KMS-11 (cell line): ENCODE measurements at regions not wholly inside any gene's neighbourhood (a gene's known extent, or its start where the extent isn't known, plus 50 kb on each side); places are given as distances from the start of the nearest gene placed in this dataset.

Experiments
- H2AFZ ChIP-seq: fragments of 200-600 bp; sonication (generic); 2 replicates; pipeline ENCODE4 v1.6.1; 2016; ENCODE audit warnings: antibody characterized with exemption, mixed run types, low read depth
- H3K27ac ChIP-seq: fragments of 200-600 bp; sonication (generic); 2 replicates; pipeline ENCODE4 v1.6.1; 2016; ENCODE audit warnings: mild to moderate bottlenecking, mixed run types
- H3K27me3 ChIP-seq: fragments of 200-600 bp; sonication (generic); 2 replicates; pipeline ENCODE4 v1.6.1; 2017; ENCODE audit warnings: mild to moderate bottlenecking, low read depth, mixed run types, moderate library complexity; ENCODE audit not compliant: insufficient read depth
- H3K36me3 ChIP-seq: fragments of 200-600 bp; sonication (generic); 2 replicates; pipeline ENCODE4 v1.6.1; 2017; ENCODE audit warnings: mild to moderate bottlenecking, mixed run types; ENCODE audit not compliant: insufficient read depth
- H3K4me1 ChIP-seq: fragments of 200-600 bp; sonication (generic); 2 replicates; pipeline ENCODE4 v1.6.1; 2016; ENCODE audit warnings: mild to moderate bottlenecking, low read depth, mixed run types; ENCODE audit not compliant: poor library complexity, severe bottlenecking
- H3K4me2 ChIP-seq: fragments of 200-600 bp; sonication (generic); 2 replicates; pipeline ENCODE4 v1.7.0; 2016; ENCODE audit warnings: mild to moderate bottlenecking, mixed run types
- H3K4me3 ChIP-seq: fragments of 200-600 bp; sonication (generic); IDR thresholded peaks from 2 replicates; pipeline ENCODE4 v1.6.1; 2017; ENCODE audit warnings: low read depth, low read length, mixed read lengths; ENCODE audit not compliant: insufficient read depth
- H3K79me2 ChIP-seq: fragments of 200-600 bp; sonication (generic); 2 replicates; pipeline ENCODE4 v1.6.1; 2016; ENCODE audit warnings: low read depth, mixed run types; ENCODE audit not compliant: insufficient read depth
- H3K9ac ChIP-seq: fragments of 200-600 bp; sonication (generic); 2 replicates; pipeline ENCODE4 v1.6.1; 2016; ENCODE audit warnings: mild to moderate bottlenecking, mixed run types
- H4K20me1 ChIP-seq: fragments of 200-600 bp; sonication (generic); 2 replicates; pipeline ENCODE4 v1.6.1; 2016; ENCODE audit warnings: mild to moderate bottlenecking, mixed run types; ENCODE audit not compliant: insufficient read depth
- TF ChIP-seq, protein P1 (sequence below): fragments of 200-600 bp; sonication (generic); conservative IDR thresholded peaks from 2 replicates; pipeline ENCODE4 v1.6.1; 2017; ENCODE audit warnings: low read depth, mild to moderate bottlenecking, antibody characterized with exemption, low read length, moderate library complexity, mixed read lengths

DNA sequence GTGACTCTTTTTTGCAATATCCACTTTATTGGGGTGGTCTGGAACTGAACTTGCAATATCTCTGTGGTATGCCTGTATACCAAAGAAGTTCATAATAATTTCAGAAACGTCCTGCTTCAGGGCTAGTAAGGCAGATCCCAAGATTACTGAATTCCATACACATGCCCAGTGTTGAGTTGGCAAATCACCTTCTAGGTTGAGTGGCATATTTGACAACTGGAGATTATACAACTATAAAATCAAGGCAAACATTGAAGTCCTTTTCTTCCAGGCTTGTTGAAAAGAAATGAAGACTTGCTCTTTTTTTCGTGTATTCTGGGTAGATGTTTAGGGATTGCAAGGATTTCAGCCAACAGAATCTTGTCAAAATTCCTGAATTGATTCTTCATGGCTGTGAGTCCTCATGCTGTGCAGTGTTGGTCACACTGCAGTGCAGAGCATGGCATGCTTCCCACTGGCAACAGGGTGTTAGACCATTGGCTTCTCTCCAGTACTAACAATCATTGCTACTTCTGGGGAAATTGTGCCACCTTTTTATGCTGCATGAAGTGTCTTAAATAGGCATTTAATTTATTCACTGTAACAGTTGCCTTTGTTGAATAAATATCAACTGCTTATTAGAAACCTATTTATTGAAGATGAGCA is 367.1 kb upstream of the ADGRL4 start:
- Histone ChIP-seq H2AFZ (no peak overlapping the region), H3K79me2 (no peaks in the 10 kb centered on the region), H4K20me1 (no peaks in the 10 kb centered on the region), H3K4me2 (no peak overlapping the region), H3K27me3 (no peaks in the 10 kb centered on the region), H3K4me3 (no peak overlapping the region), H3K9ac (no peak overlapping the region), H3K27ac (no peak overlapping the region), H3K36me3 (no peaks in the 10 kb centered on the region), H3K4me1 (no peaks in the 10 kb centered on the region)
- TF ChIP-seq, protein P1, sequence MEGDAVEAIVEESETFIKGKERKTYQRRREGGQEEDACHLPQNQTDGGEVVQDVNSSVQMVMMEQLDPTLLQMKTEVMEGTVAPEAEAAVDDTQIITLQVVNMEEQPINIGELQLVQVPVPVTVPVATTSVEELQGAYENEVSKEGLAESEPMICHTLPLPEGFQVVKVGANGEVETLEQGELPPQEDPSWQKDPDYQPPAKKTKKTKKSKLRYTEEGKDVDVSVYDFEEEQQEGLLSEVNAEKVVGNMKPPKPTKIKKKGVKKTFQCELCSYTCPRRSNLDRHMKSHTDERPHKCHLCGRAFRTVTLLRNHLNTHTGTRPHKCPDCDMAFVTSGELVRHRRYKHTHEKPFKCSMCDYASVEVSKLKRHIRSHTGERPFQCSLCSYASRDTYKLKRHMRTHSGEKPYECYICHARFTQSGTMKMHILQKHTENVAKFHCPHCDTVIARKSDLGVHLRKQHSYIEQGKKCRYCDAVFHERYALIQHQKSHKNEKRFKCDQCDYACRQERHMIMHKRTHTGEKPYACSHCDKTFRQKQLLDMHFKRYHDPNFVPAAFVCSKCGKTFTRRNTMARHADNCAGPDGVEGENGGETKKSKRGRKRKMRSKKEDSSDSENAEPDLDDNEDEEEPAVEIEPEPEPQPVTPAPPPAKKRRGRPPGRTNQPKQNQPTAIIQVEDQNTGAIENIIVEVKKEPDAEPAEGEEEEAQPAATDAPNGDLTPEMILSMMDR, result no peak

DNA sequence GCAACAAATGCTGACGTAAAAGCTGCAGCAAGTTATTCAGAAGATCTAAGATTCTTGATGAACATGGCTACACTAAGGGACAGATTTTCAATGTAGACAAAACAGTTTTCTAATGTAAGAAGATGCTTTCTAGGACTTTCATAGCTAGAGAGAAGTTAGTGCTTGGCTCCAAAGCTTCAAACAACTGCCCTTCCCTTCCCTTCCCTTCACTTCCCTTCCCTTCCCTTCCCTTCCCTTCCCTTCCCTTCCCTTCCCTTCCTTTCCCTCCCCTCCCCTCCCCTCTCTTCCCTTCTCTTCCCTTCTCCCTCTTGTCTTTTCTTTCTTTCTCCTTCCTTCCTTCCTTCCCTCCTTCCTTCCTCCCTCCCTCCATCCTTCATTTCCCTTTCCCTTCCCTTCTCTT is 365.3 kb upstream of the ADGRL4 start:
- H4K20me1 ChIP-seq, result no peaks in the 10 kb centered on the region
- H3K4me2 ChIP-seq, result no peak overlapping the region

DNA sequence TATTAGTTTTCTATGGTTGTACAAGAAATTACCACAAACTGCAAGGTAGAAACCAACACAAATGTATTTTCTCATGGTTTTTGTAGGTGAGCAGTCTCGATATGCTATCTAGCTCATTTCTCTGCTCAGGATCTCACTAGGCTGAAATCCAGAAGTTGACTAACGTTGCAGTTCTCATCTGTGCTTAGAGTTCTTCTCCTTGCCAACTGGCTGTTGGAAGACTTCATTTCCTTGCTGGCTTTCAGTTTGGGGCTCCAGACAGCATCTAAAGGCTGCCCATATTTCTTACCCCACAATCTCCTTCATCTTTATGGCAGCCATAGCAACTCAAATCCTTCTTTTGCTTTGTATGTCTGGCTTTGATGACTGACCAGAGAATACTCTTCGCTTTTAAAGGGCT is 362.6 kb upstream of the ADGRL4 start:
- H3K4me1 ChIP-seq, result no peaks in the 10 kb centered on the region
- no peak overlapping the region for H2AFZ ChIP-seq
- no peaks in the 10 kb centered on the region for H3K36me3 ChIP-seq
- TF ChIP-seq, protein P1, result no peak
- H3K79me2 ChIP-seq, result no peaks in the 10 kb centered on the region
- no peaks in the 10 kb centered on the region for H3K27me3 ChIP-seq
- no peak overlapping the region for H3K27ac ChIP-seq
- H3K9ac ChIP-seq, result no peak overlapping the region
- no peaks in the 10 kb centered on the region for H4K20me1 ChIP-seq
- no peak overlapping the region for H3K4me3 ChIP-seq
- H3K4me2 ChIP-seq, result no peak overlapping the region

More for the DNA sequence above, 365.3 kb upstream of the ADGRL4 start:
- H3K4me3 ChIP-seq, result no peak overlapping the region
- H3K9ac ChIP-seq, result no peak overlapping the region
- no peak overlapping the region for H2AFZ ChIP-seq
- H3K27ac ChIP-seq, result no peak overlapping the region
- H3K4me1 ChIP-seq, result no peaks in the 10 kb centered on the region
- no peaks in the 10 kb centered on the region for H3K79me2 ChIP-seq
- TF ChIP-seq, protein P1, result no peak
- H3K27me3 ChIP-seq, result no peaks in the 10 kb centered on the region
- no peaks in the 10 kb centered on the region for H3K36me3 ChIP-seq

DNA sequence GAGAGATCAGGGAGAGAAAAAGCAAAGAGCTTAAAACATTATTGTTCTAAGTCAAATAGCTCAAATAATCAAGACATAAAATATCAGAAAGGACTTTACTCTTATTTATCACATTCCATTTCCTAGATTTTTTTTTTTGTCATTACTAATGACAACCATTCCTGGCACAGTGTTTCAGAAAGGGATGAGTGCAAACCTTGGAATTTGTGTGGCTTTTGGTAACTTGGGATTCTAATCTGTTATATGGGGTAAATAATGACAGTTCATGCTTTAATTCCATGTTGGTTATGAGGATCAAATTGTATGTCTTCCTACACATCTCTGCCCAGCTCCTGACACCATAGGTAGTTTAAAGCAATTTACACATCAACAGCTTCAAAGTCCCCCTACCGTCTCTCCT is 358.4 kb upstream of the ADGRL4 start:
- H3K27me3 ChIP-seq, result no peaks in the 10 kb centered on the region
- H4K20me1 ChIP-seq, result no peaks in the 10 kb centered on the region
- H2AFZ ChIP-seq, result no peak overlapping the region

More for the DNA sequence above, 358.4 kb upstream of the ADGRL4 start:
- Histone ChIP-seq H3K4me2 (no peak overlapping the region), H3K4me1 (no peaks in the 10 kb centered on the region), H3K27ac (no peak overlapping the region), H3K79me2 (no peaks in the 10 kb centered on the region), H3K36me3 (no peaks in the 10 kb centered on the region), H3K4me3 (no peak overlapping the region), H3K9ac (no peak overlapping the region)
- TF ChIP-seq, protein P1, result no peak
